Omental fat pad (tissue), 3 donors: ENCODE measurements at regions not wholly inside any gene's neighbourhood (a gene's known extent, or its start where the extent isn't known, plus 50 kb on each side); places are given as distances from the start of the nearest gene placed in this dataset.

Source experiments
- ATAC-seq: fragments of 150-250 bp; one replicate; pipeline ENCODE4 v1.9.1; 2016; ENCODE audit warnings: mild to moderate bottlenecking, moderate library complexity; ENCODE audit not compliant: low FRiP score
- DNase-seq: peaks from one replicate; pipeline ENCODE4 v3.0.0-alpha.2; 2019; ENCODE audit warnings: low spot score
- CTCF ChIP-seq, 3 donors: fragments of 450-650 bp; IDR thresholded peaks; one replicate each; pipeline ENCODE4 v1.5.1; 2016 to 2017; ENCODE audit warnings: antibody characterized with exemption in 3 of 3, mild to moderate bottlenecking in 3 of 3, moderate library complexity in 2 of 3

DNA sequence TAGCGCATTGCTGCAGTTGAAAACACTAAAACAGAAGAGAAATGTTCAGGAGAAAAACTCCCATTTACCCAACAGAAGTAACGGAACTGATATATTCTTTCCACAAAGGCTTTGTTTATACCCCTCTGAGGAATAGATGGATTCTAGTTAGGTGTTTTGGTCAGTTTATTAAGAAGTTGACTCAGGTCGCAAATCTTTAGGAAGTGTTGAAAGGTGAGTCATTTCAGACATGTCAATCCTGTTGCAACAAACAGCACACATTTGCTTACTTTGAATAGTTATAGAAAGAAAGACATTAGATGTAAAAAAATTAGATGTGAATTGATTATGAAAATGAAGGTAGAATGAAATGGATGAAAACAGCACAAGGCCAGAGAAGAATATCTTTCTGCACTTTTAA lies 941.0 kb downstream of the KCNJ2 start:
- ATAC-seq, result no peak
- DNase-seq, result no peak
- no peak for TF ChIP-seq CTCF (IDR thresholded peaks at IDR 0.05)

DNA sequence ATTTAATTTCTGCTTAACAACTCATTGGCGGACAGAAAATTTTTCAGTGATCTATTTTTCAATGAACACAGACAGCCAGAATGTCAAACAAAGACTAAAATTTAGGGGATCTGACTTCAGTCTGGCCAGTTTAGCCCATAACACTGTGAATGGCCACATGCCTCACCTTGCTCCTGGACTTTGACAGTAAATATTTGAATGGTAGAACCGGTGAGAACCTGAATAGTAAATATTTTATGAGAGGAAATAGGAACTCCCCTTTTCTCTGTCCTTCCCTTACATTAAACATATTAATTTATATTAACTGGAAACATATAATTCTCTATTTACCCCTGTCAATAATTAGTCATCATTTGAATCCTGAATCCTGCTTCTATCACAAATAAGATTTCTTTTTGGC lies 942.1 kb downstream of the KCNJ2 start:
- TF ChIP-seq CTCF (IDR thresholded peaks at IDR 0.05), result no peak
- ATAC-seq (no peak), DNase-seq (no peak)

GRCh38 chr17:71111934-71112333 lies 942.6 kb downstream of the KCNJ2 start:
- no peak for TF ChIP-seq CTCF (IDR thresholded peaks at IDR 0.05)

DNA sequence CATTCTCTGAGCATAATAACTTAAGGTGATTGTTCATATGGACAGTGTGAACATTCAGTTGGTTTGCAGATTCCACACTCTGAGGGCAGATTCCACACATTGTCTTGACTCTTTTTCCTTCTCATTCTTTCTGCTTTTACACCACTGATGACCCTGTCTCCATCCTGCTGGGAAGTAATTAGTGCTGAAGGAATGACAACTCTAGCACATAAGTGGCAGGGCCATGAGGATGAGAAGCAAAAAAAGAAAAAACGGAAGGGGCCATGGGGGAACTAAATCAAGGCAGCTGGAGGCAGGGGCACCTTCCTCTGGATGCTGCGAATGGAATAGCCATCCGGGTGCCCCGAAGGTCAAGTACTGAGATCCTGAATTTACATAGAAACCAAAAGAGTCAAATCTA lies 944.0 kb downstream of the KCNJ2 start:
- no peak for TF ChIP-seq CTCF (IDR thresholded peaks at IDR 0.05)
- no peak for ATAC-seq
- no peak for DNase-seq

More at GRCh38 chr17:71111934-71112333, 942.6 kb downstream of the KCNJ2 start:
- DNase-seq (no peak), ATAC-seq (no peak)

- no peak for DNase-seq
- no peak for TF ChIP-seq CTCF (IDR thresholded peaks at IDR 0.05)
- no peak for ATAC-seq
Measured at GRCh38 chr17:71114911-71115668, 945.8 kb downstream of the KCNJ2 start.

- no peak for ATAC-seq
- TF ChIP-seq CTCF (IDR thresholded peaks at IDR 0.05), result no peak
Measured at GRCh38 chr17:71115669-71115972, 946.3 kb downstream of the KCNJ2 start.

GRCh38 chr17:71117466-71117865 lies 948.1 kb downstream of the KCNJ2 start:
- ATAC-seq (no peak), DNase-seq (no peak)
- TF ChIP-seq CTCF (IDR thresholded peaks at IDR 0.05), result no peak

More at GRCh38 chr17:71115669-71115972, 946.3 kb downstream of the KCNJ2 start:
- no peak for DNase-seq
